SK-N-SH treated with all-trans-retinoic acid at 6 μM for 48 hours (cell line): ENCODE measurements at regions not wholly inside any gene's neighbourhood (a gene's known extent, or its start where the extent isn't known, plus 50 kb on each side); places are given as distances from the start of the nearest gene placed in this dataset.

Source experiments
- ATAC-seq: fragments of 200-7000 bp; cut with Tn5 transposase; 3 replicates; pipeline ENCODE4 v1.9.1; 2020; ENCODE audit warnings: mild to moderate bottlenecking, moderate library complexity
- BACH2 ChIP-seq: fragments of 250-450 bp; sonication (Bioruptor Pico); IDR thresholded peaks from 2 replicates; pipeline ENCODE4 v1.9.0; 2021; ENCODE audit warnings: mild to moderate bottlenecking, borderline replicate concordance
- CREB5 ChIP-seq: fragments of 250-450 bp; sonication (Bioruptor Pico); IDR thresholded peaks from 2 replicates; pipeline ENCODE4 v1.5.1; 2020; ENCODE audit warnings: low read depth, mild to moderate bottlenecking, moderate library complexity
- CSDC2 ChIP-seq: fragments of 250-450 bp; sonication (Bioruptor Pico); IDR thresholded peaks from 2 replicates; pipeline ENCODE4 v1.5.0; 2020; ENCODE audit warnings: mild to moderate bottlenecking, moderate library complexity
- CSRNP3 ChIP-seq: fragments of 250-450 bp; sonication (Bioruptor Pico); IDR thresholded peaks from 2 replicates; pipeline ENCODE4 v1.5.1; 2021; ENCODE audit warnings: mild to moderate bottlenecking, moderate library complexity
- ESRRG ChIP-seq: fragments of 250-450 bp; sonication (Bioruptor Pico); IDR thresholded peaks from 2 replicates; pipeline ENCODE4 v1.6.1; 2021; ENCODE audit warnings: mild to moderate bottlenecking
- GLIS3 ChIP-seq: fragments of 250-450 bp; sonication (Bioruptor Pico); IDR thresholded peaks from 2 replicates; pipeline ENCODE4 v1.5.0; 2020; ENCODE audit warnings: mild to moderate bottlenecking, moderate library complexity
- ISL1 ChIP-seq: fragments of 250-450 bp; sonication (Bioruptor Pico); IDR thresholded peaks from 2 replicates; pipeline ENCODE4 v2.1.2; 2022; ENCODE audit warnings: mild to moderate bottlenecking, moderate library complexity
- OSR1 ChIP-seq: fragments of 250-450 bp; sonication (Bioruptor Pico); IDR thresholded peaks from 2 replicates; pipeline ENCODE4 v1.8.0; 2022; ENCODE audit warnings: moderate library complexity, mild to moderate bottlenecking, inconsistent platforms
- PATZ1 ChIP-seq: fragments of 250-450 bp; sonication (Bioruptor Pico); IDR thresholded peaks from 2 replicates; pipeline ENCODE4 v1.8.0; 2020; ENCODE audit warnings: mild to moderate bottlenecking, moderate library complexity, borderline replicate concordance
- POU6F1 ChIP-seq: fragments of 250-450 bp; sonication (Bioruptor Pico); IDR thresholded peaks from 2 replicates; pipeline ENCODE4 v1.8.0; 2021; ENCODE audit warnings: low read depth, mild to moderate bottlenecking, moderate library complexity, borderline replicate concordance
- PPARA ChIP-seq: fragments of 250-450 bp; sonication (Bioruptor Pico); IDR thresholded peaks from 2 replicates; pipeline ENCODE4 v1.5.0; 2020; ENCODE audit warnings: mild to moderate bottlenecking, borderline replicate concordance
- RARB ChIP-seq: fragments of 250-450 bp; sonication (Bioruptor Pico); IDR thresholded peaks from 2 replicates; pipeline ENCODE4 v1.8.0; 2021; ENCODE audit warnings: mild to moderate bottlenecking, moderate library complexity
- SNAI2 ChIP-seq: fragments of 250-450 bp; sonication (Bioruptor Pico); IDR thresholded peaks from 2 replicates; pipeline ENCODE4 v1.5.0; 2020; ENCODE audit warnings: mild to moderate bottlenecking, moderate library complexity
- TOX ChIP-seq: fragments of 250-450 bp; sonication (Bioruptor Pico); IDR thresholded peaks from 2 replicates; pipeline ENCODE4 v1.8.0; 2021; ENCODE audit warnings: mild to moderate bottlenecking, moderate library complexity, borderline replicate concordance
- TSHZ2 ChIP-seq: fragments of 250-450 bp; sonication (Bioruptor Pico); IDR thresholded peaks from 2 replicates; pipeline ENCODE4 v1.5.0; 2020; ENCODE audit warnings: mild to moderate bottlenecking, moderate library complexity
- ZC3H10 ChIP-seq: fragments of 250-450 bp; sonication (Bioruptor Pico); IDR thresholded peaks from 2 replicates; pipeline ENCODE4 v1.5.1; 2021; ENCODE audit warnings: mild to moderate bottlenecking, moderate library complexity
- ZFP3 ChIP-seq: fragments of 250-450 bp; sonication (Bioruptor Pico); IDR thresholded peaks from 2 replicates; pipeline ENCODE4 v1.5.0; 2020; ENCODE audit warnings: mild to moderate bottlenecking, moderate library complexity
- ZNF565 ChIP-seq: fragments of 450-650 bp; formaldehyde crosslinking; conservative IDR thresholded peaks from 2 replicates; pipeline ENCODE4 v1.5.0; 2020; ENCODE audit warnings: low read depth, mild to moderate bottlenecking, moderate library complexity
- ZNF70 ChIP-seq: fragments of 450-650 bp; formaldehyde crosslinking; IDR thresholded peaks from 2 replicates; pipeline ENCODE4 v1.5.0; 2020; ENCODE audit warnings: mild to moderate bottlenecking, moderate library complexity
- ZNF8 ChIP-seq: fragments of 450-650 bp; formaldehyde crosslinking; IDR thresholded peaks from 2 replicates; pipeline ENCODE4 v1.5.0; 2020; ENCODE audit warnings: mild to moderate bottlenecking, moderate library complexity

GRCh38 chr13:75231235-75231634 is 250.7 kb downstream of the TBC1D4 start:
- TF ChIP-seq CSRNP3 (CRISPR knock-in tag) (no peak), CREB5 (CRISPR knock-in tag) (no peak), TSHZ2 (CRISPR knock-in tag) (no peak), PPARA (no peak), RARB (no peak), ZFP3 (CRISPR knock-in tag) (no peak), ISL1 (CRISPR knock-in tag) (no peak), GLIS3 (no peak), ZC3H10 (CRISPR knock-in tag) (no peak), TOX (no peak), ZNF565 (CRISPR knock-in tag) (no peak), ZNF8 (CRISPR knock-in tag) (no peak), BACH2 (CRISPR knock-in tag) (no peak), PATZ1 (no peak), POU6F1 (CRISPR knock-in tag) (no peak)
- no peak for ATAC-seq

GRCh38 chr13:75226733-75227435 is 255.1 kb downstream of the TBC1D4 start:
- TF ChIP-seq BACH2 (CRISPR knock-in tag) (no peak), TOX (no peak), PPARA (no peak), ISL1 (CRISPR knock-in tag) (peak; percentile 37; the same call in 1 of the 2 replicates)
- peak; percentile 91 for ATAC-seq

GRCh38 chr13:75226092-75226491 is 255.9 kb downstream of the TBC1D4 start:
- ATAC-seq = peak; percentile 6; the same call in 2 of the 3 replicates
- TF ChIP-seq ZFP3 (CRISPR knock-in tag) = no peak
- TF ChIP-seq OSR1 (CRISPR knock-in tag) = no peak
- no peak for TF ChIP-seq CREB5 (CRISPR knock-in tag)
- no peak for TF ChIP-seq BACH2 (CRISPR knock-in tag)
- no peak for TF ChIP-seq GLIS3
- no peak for TF ChIP-seq POU6F1 (CRISPR knock-in tag)
- no peak for TF ChIP-seq ZNF8 (CRISPR knock-in tag)
- TF ChIP-seq PPARA = no peak
- no peak for TF ChIP-seq ESRRG (CRISPR knock-in tag)
- TF ChIP-seq ZNF70 (CRISPR knock-in tag) = no peak
- no peak for TF ChIP-seq SNAI2 (CRISPR knock-in tag)
- no peak for TF ChIP-seq RARB
- no peak for TF ChIP-seq CSRNP3 (CRISPR knock-in tag)
- no peak for TF ChIP-seq ZNF565 (CRISPR knock-in tag)
- TF ChIP-seq PATZ1 = no peak
- no peak for TF ChIP-seq CSDC2 (CRISPR knock-in tag)
